NAMALWA (cell line): ENCODE measurements at regions not wholly inside any gene's neighbourhood (a gene's known extent, or its start where the extent isn't known, plus 50 kb on each side); places are given as distances from the start of the nearest gene placed in this dataset.
"Not testable (repeated sequence)": the region's sequence is repeated elsewhere in the genome, so short reads cannot be mapped to it uniquely, and the experiment has no call there.

Source experiments
- DNase-seq: peaks from one replicate; pipeline ENCODE4 v3.0.0-alpha.2; 2015; ENCODE audit warnings: low spot score

GRCh38 chr1:3992103-3992556 is 92.1 kb upstream of the C1orf174 start:
- DNase-seq: peak; percentile 60

GRCh38 chr1:3992746-3993145 is 92.7 kb upstream of the C1orf174 start:
- no peak for DNase-seq

- no peak for DNase-seq
These were observed 93.7 kb upstream of the C1orf174 start for GRCh38 chr1:3993619-3994375.

GRCh38 chr1:3995141-3995780 is 95.2 kb upstream of the C1orf174 start:
- no peak for DNase-seq

GRCh38 chr1:3996846-3997705 is 97.0 kb upstream of the C1orf174 start:
- no peak for DNase-seq

- no peak for DNase-seq
These were observed 98.0 kb upstream of the C1orf174 start for GRCh38 chr1:3998086-3998485.

GRCh38 chr1:3999514-3999913 is 99.4 kb upstream of the C1orf174 start:
- not testable (repeated sequence) for DNase-seq

- no peak for DNase-seq
These were observed 100.1 kb upstream of the C1orf174 start for GRCh38 chr1:3999941-4000735.

- DNase-seq: no peak
These were observed 100.8 kb upstream of the C1orf174 start for GRCh38 chr1:4000811-4001251.

- no peak for DNase-seq
These were observed 101.4 kb upstream of the C1orf174 start for GRCh38 chr1:4001461-4001860.

GRCh38 chr1:4002061-4002521 is 102.0 kb upstream of the C1orf174 start:
- DNase-seq: no peak

- no peak for DNase-seq
These were observed 102.7 kb upstream of the C1orf174 start for GRCh38 chr1:4002741-4003140.

GRCh38 chr1:4003846-4004505 is 103.9 kb upstream of the C1orf174 start:
- no peak for DNase-seq

GRCh38 chr1:4004635-4005430 is 104.8 kb upstream of the C1orf174 start:
- no peak for DNase-seq

GRCh38 chr1:4005431-4005830 is 105.4 kb upstream of the C1orf174 start:
- DNase-seq: no peak

GRCh38 chr1:4006676-4007374 is 106.8 kb upstream of the C1orf174 start:
- DNase-seq: peak; percentile 82

GRCh38 chr1:4010284-4010683 is 110.2 kb upstream of the C1orf174 start:
- DNase-seq: no peak

- no peak for DNase-seq
These were observed 110.9 kb upstream of the C1orf174 start for GRCh38 chr1:4010814-4011605.
